Heart right ventricle (tissue), 16 donors: ENCODE measurements at regions not wholly inside any gene's neighbourhood (a gene's known extent, or its start where the extent isn't known, plus 50 kb on each side); places are given as distances from the start of the nearest gene placed in this dataset.

Experiments used
- ATAC-seq, 8 donors: fragments of 200-7000 bp; cut with Tn5 transposase; one replicate each; pipeline ENCODE4 v1.9.1; 2020; ENCODE audit warnings: mild to moderate bottlenecking in 8 of 8, moderate library complexity in 8 of 8, moderate number of reproducible peaks in 1 of 8
- DNase-seq, 2 donors: peaks; one replicate each; pipeline ENCODE4 v3.0.0-alpha.2; 2020
- H3K27ac ChIP-seq, 10 donors: fragments of 200-600 bp; sonication (generic) in 2 of 10; one replicate each; pipeline versions ENCODE4 v1.5.0 to v1.8.0; 2020 to 2022; ENCODE audit warnings: mild to moderate bottlenecking in 3 of 10
- H3K27me3 ChIP-seq, 7 donors: fragments of 200-600 bp; one replicate each; pipeline ENCODE4 v1.8.0; 2021 to 2022; ENCODE audit warnings: mild to moderate bottlenecking in 2 of 7
- H3K36me3 ChIP-seq, 9 donors: fragments of 200-600 bp; sonication (generic) in 1 of 9; one replicate each; pipeline versions ENCODE4 v1.5.0 to v1.8.0; 2020 to 2022; ENCODE audit warnings: mild to moderate bottlenecking in 2 of 9
- H3K4me1 ChIP-seq, 9 donors: fragments of 200-600 bp; sonication (generic) in 1 of 9; one replicate each; pipeline versions ENCODE4 v1.5.0 to v1.8.0; 2020 to 2022; ENCODE audit warnings: mild to moderate bottlenecking in 4 of 9
- H3K4me3 ChIP-seq, 10 donors: fragments of 200-600 bp; sonication (generic) in 2 of 10; one replicate each; pipeline versions ENCODE4 v1.5.0 to v1.8.0; 2020 to 2022; ENCODE audit warnings: mild to moderate bottlenecking in 7 of 10, moderate library complexity in 2 of 10
- H3K9me3 ChIP-seq, 11 donors: fragments of 200-600 bp in 10 of 11; sonication (generic) in 2 of 11; one replicate each; pipeline versions ENCODE4 v1.5.0 to v1.8.0; 2013 to 2022; ENCODE audit warnings: mild to moderate bottlenecking in 2 of 11, control low read depth in 1 of 11, moderate library complexity in 1 of 11
- WGBS, 2 donors: extraction: QIAGEN DNeasy Blood & Tissue Kit; methylation state at CpG; one replicate each; pipeline ENCODE4 v1.1.7; 2013; ENCODE audit warnings: inconsistent platforms in 1 of 2; 5-methylcytosine and 5-hydroxymethylcytosine counted together
- intact Hi-C, 10 donors: fragments of 100-400 bp; cut with DNase I; formaldehyde crosslinking; loops; one replicate each; pipeline versions ENCODE4 v1.11.1 to v1.14.2; 2022
- TF ChIP-seq, protein P1 (sequence below), 9 donors: fragments of 200-600 bp; sonication (generic) in 2 of 9; IDR thresholded peaks; one replicate each; pipeline versions ENCODE4 v1.5.0 to v1.8.0; 2021 to 2022; ENCODE audit warnings: antibody characterized with exemption in 9 of 9, mild to moderate bottlenecking in 5 of 9, moderate library complexity in 1 of 9
- donor health status: Arrhythmogenic right ventricular cardiomyopathy.
- donor health status: ischemic (EF 13 %, LVEDD 7.1; RV severe dilation, severe dysfunction).
- donor health status: healthy with polysubstance abuse.
- donor health status: DM: no; HTN: yes; CAD: no.
- donor health status: DM: no; HTN: no; CAD: no.
- donor health status: ischemic (EF 25% LVEDD 6.9; RV normal size, moderate dysfunction).
- donor health status: ischemic (EF 25% LVEDD 5.7; RV mildly dilated, moderate dysfunction).
- donor health status: healthy.
- donor health status: DM: yes; HTN: yes; CAD: no.
- donor health status: Ischemic cardiomyopathy.
- donor health status: ischemic (EF 35%, LVEDD 5.7; RV mildly dilated, moderate dysfunction).
- donor health status: nonischemic (EF 11% LVEDD 7.7; RV severe dilation, severe dysfunction).
- donor health status: DM: yes; HTN: yes; CAD: no.
- donor health status: PGD.
- donor health status: ischemic (EF 29% LVEDD 5.4; RV normal size, mild dysfunction).
- donor health status: nonischemic (EF 23%, LVEDD 6.1; RV moderate dilation, normal function).

- no peaks in the 10 kb centered on the region for H3K27me3 ChIP-seq
- no peak overlapping the region for H3K27ac ChIP-seq
- DNase-seq (no peak), ATAC-seq (no peak)
- TF ChIP-seq, protein P1, sequence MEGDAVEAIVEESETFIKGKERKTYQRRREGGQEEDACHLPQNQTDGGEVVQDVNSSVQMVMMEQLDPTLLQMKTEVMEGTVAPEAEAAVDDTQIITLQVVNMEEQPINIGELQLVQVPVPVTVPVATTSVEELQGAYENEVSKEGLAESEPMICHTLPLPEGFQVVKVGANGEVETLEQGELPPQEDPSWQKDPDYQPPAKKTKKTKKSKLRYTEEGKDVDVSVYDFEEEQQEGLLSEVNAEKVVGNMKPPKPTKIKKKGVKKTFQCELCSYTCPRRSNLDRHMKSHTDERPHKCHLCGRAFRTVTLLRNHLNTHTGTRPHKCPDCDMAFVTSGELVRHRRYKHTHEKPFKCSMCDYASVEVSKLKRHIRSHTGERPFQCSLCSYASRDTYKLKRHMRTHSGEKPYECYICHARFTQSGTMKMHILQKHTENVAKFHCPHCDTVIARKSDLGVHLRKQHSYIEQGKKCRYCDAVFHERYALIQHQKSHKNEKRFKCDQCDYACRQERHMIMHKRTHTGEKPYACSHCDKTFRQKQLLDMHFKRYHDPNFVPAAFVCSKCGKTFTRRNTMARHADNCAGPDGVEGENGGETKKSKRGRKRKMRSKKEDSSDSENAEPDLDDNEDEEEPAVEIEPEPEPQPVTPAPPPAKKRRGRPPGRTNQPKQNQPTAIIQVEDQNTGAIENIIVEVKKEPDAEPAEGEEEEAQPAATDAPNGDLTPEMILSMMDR (IDR thresholded peaks at IDR 0.05): no peak
- peaks cover 0 to 10% (median 0%) of the 10 kb centered on the region in 11 donors for H3K9me3 ChIP-seq
- 74 to 77% methylated on average over 6 of the region's 6 CpGs for WGBS, 2 donors
- no peaks in the 10 kb centered on the region for H3K36me3 ChIP-seq
- no peaks in the 10 kb centered on the region for H3K4me1 ChIP-seq
- no peak overlapping the region for H3K4me3 ChIP-seq
- intact Hi-C loops: no loop called here
Observed at GRCh38 chr4:18957716-18958115, 936.2 kb upstream of the LCORL start.

- Histone ChIP-seq H3K27ac (no peak overlapping the region), H3K36me3 (no peaks in the 10 kb centered on the region), H3K27me3 (no peaks in the 10 kb centered on the region), H3K9me3 (no peaks in the 10 kb centered on the region), H3K4me3 (no peak overlapping the region), H3K4me1 (no peaks in the 10 kb centered on the region)
- 48 to 61% methylated on average over 2 of the region's 2 CpGs for WGBS, 2 donors
- TF ChIP-seq, protein P1 (IDR thresholded peaks at IDR 0.05): no peak
- ATAC-seq (no peak), DNase-seq (no peak)
- intact Hi-C loops: no loop called here
Observed at GRCh38 chr4:18954538-18954937, 933.0 kb upstream of the LCORL start.

DNA sequence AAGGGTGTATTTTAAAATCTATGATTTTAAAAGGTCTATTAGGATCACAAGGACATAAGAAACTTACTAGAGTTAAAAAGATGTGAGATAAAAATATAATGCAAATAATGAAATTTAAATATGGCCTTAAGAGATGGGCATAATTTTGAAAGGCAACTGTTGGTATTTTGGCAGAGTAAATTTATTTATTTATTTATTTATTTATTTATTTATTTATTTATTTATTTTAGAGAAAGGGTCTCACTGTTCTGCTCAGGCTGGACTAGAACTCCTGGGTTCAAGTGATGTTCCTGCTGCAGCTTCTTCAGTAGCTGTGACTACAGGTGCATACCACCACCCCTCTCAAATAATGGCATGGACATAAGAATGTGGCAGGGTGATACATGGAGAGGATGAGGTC is 932.1 kb upstream of the LCORL start:
- no peak overlapping the region for H3K27ac ChIP-seq
- no peak overlapping the region for H3K4me3 ChIP-seq
- TF ChIP-seq, protein P1 (IDR thresholded peaks at IDR 0.05): no peak
- H3K27me3 ChIP-seq: no peaks in the 10 kb centered on the region
- H3K4me1 ChIP-seq: no peaks in the 10 kb centered on the region
- no peak for DNase-seq
- no peaks in the 10 kb centered on the region for H3K36me3 ChIP-seq
- ATAC-seq: no peak
- intact Hi-C loops: no loop called here
- H3K9me3 ChIP-seq: peaks cover 0 to 1% (median 0%) of the 10 kb centered on the region in 11 donors

GRCh38 chr4:18945464-18945863 is 923.9 kb upstream of the LCORL start:
- Histone ChIP-seq H3K27me3 (no peaks in the 10 kb centered on the region), H3K27ac (no peak overlapping the region), H3K36me3 (no peaks in the 10 kb centered on the region), H3K4me3 (no peak overlapping the region), H3K9me3 (peaks cover 0 to 5% (median 0%) of the 10 kb centered on the region in 11 donors), H3K4me1 (no peaks in the 10 kb centered on the region)
- WGBS, 2 donors: 91 to 97% methylated on average over 2 of the region's 2 CpGs
- ATAC-seq (no peak), DNase-seq (no peak)
- TF ChIP-seq, protein P1 (IDR thresholded peaks at IDR 0.05): no peak
- intact Hi-C loops: no loop called here

- Histone ChIP-seq H3K4me3 (no peak overlapping the region), H3K27me3 (no peaks in the 10 kb centered on the region), H3K27ac (no peak overlapping the region), H3K9me3 (peaks cover 0 to 1% (median 0%) of the 10 kb centered on the region in 11 donors), H3K4me1 (no peaks in the 10 kb centered on the region), H3K36me3 (no peaks in the 10 kb centered on the region)
- ATAC-seq: no peak
- TF ChIP-seq, protein P1 (IDR thresholded peaks at IDR 0.05): no peak
- DNase-seq: no peak
- intact Hi-C loops: no loop called here
Observed at GRCh38 chr4:18942874-18943273, 921.3 kb upstream of the LCORL start.
